ENCODE measurements at regions not wholly inside any gene's neighbourhood (a gene's known extent, or its start where the extent isn't known, plus 50 kb on each side); places are given as distances from the start of the nearest gene placed in this dataset.

GRCh38 chr5:133708331-133708850, 96.0 kb upstream of the FSTL4 start:
- no peak for TF ChIP-seq CTCF (IDR thresholded peaks at IDR 0.05)
- TF ChIP-seq POLR2A (IDR thresholded peaks at IDR 0.05), result no peak

Data from right lobe of liver (tissue), 4 donors.